Neuron (in vitro differentiated cells): ENCODE measurements at regions not wholly inside any gene's neighbourhood (a gene's known extent, or its start where the extent isn't known, plus 50 kb on each side); places are given as distances from the start of the nearest gene placed in this dataset.

Experiments
- H2AFZ ChIP-seq: one replicate; pipeline ENCODE4 v1.6.1; 2013; ENCODE audit warnings: low read depth, mild to moderate bottlenecking, inconsistent platforms, low read length, moderate library complexity
- H3K27me3 ChIP-seq: one replicate; pipeline ENCODE4 v1.6.1; 2013; ENCODE audit warnings: low read length; ENCODE audit not compliant: insufficient read depth
- H3K36me3 ChIP-seq: one replicate; pipeline ENCODE4 v1.6.1; 2013; ENCODE audit warnings: low read length; ENCODE audit not compliant: insufficient read depth
- H3K4me1 ChIP-seq: one replicate; pipeline ENCODE4 v1.6.1; 2013; ENCODE audit warnings: low read length; ENCODE audit not compliant: insufficient read depth
- H3K4me3 ChIP-seq: 2 replicates; pipeline ENCODE4 v1.5.1; 2013; ENCODE audit warnings: mild to moderate bottlenecking, low read length, moderate library complexity
- H3K9me3 ChIP-seq: one replicate; pipeline ENCODE4 v1.6.1; 2013; ENCODE audit warnings: low read length

DNA sequence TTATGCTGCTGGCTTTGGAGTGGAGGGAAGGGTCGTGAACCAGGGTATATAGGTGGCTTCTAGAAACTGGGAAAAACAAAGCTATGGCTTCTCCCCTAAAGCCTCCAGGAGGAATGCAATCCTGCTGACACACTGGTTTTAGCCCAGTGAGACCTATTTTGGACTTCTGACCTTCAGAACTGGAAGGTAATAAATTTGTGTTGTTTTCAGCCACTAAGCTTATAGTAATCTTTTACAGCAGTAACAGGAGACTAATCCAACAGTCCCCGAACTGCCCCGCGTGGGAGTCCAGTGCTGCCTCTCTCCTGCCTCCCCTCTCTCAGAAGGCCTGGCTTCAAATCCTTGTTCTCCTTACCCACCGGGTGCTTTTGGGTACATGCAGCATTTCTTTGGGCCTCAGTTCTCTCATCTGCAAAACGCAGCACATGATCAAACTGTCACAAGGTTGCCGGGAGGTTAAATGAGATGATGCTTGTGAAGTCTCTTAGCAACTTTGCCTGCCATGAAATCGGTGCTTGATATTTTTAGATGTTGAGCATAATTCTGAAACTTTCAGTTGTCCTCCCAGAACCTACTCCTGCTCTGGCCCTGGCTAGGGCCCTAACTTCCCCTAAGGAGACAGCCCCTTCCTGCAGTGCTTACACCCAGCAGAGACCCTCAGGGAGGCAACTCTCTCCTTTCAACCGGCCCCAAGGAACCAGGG lies 127.3 kb upstream of the BOD1 start:
- Histone ChIP-seq H3K4me1 (peaks cover 15% of the 10 kb centered on the region), H2AFZ (no peak overlapping the region), H3K27me3 (no peaks in the 10 kb centered on the region), H3K9me3 (no peaks in the 10 kb centered on the region), H3K4me3 (no peak overlapping the region), H3K36me3 (no peaks in the 10 kb centered on the region)

DNA sequence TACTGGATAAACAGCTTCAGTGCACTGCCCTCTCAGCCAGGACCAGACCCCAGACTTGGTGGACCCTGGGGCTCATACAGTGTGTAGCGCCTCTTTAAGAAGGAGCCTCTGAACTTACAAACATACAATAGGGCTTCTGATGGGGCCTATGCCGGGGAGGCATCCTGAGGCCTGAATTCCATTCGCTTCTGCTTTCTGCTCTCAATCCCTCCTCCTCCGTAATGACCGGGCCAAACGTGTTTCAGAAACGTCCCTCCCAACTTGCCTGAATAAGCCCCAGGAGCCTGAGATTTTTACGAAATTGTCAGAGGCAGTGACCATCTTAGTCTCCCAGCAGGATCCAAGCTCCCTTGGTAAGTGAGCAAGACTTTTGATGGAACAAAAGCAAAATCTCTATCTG lies 128.1 kb upstream of the BOD1 start:
- Histone ChIP-seq H3K4me1 (peaks cover 15% of the 10 kb centered on the region), H2AFZ (no peak overlapping the region), H3K36me3 (no peaks in the 10 kb centered on the region), H3K4me3 (no peak overlapping the region), H3K9me3 (no peaks in the 10 kb centered on the region), H3K27me3 (no peaks in the 10 kb centered on the region)

DNA sequence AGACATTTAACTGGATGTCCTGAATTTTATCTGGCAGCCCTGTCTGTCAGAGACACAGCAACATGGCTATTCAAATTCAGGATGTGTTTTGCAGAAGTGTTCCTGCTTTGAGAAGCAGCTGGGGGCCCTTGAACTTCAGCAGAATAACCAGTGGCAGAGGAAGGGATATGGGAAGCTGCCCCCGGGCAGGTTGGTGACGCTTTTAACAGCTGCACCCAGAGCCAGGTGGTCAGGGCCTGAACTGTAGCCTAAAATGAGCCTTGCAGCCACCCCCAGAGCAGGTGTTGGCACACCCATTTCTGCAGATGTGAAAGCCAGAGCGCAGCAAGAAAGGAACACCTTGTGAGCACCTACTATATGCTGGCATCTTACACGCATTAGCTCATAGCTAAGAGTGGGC lies 128.7 kb upstream of the BOD1 start:
- no peaks in the 10 kb centered on the region for H3K36me3 ChIP-seq
- no peak overlapping the region for H2AFZ ChIP-seq
- no peaks in the 10 kb centered on the region for H3K27me3 ChIP-seq
- H3K4me3 ChIP-seq: no peak overlapping the region
- H3K9me3 ChIP-seq: no peaks in the 10 kb centered on the region
- H3K4me1 ChIP-seq: peaks cover 15% of the 10 kb centered on the region

DNA sequence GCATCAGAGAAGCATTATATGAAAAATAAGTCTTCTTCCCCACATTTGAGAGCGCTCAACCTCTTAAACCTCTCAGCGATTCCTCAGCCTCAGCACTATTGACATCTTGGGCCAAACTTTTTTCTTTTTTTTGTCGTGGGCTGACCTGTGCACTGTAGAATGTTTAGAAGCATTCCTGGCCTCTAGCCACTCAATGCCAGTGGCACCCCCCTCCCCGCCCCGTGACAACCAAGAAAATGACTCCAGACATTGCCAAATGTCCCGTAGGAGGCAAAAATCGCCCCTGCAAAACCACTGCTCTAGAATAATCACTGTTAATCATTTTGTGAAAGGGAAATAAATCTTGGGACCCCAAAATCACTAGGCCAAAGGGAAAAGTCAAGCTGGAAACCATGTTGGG lies 129.1 kb upstream of the BOD1 start:
- Histone ChIP-seq H3K4me1 (peaks cover 15% of the 10 kb centered on the region), H2AFZ (no peak overlapping the region), H3K4me3 (no peak overlapping the region), H3K36me3 (no peaks in the 10 kb centered on the region), H3K9me3 (no peaks in the 10 kb centered on the region), H3K27me3 (no peaks in the 10 kb centered on the region)

GRCh38 chr5:173746047-173746646 lies 129.7 kb upstream of the BOD1 start:
- Histone ChIP-seq H3K27me3 (no peaks in the 10 kb centered on the region), H2AFZ (no peak overlapping the region), H3K4me3 (no peak overlapping the region), H3K36me3 (no peaks in the 10 kb centered on the region), H3K9me3 (no peaks in the 10 kb centered on the region), H3K4me1 (peaks cover 15% of the 10 kb centered on the region)

DNA sequence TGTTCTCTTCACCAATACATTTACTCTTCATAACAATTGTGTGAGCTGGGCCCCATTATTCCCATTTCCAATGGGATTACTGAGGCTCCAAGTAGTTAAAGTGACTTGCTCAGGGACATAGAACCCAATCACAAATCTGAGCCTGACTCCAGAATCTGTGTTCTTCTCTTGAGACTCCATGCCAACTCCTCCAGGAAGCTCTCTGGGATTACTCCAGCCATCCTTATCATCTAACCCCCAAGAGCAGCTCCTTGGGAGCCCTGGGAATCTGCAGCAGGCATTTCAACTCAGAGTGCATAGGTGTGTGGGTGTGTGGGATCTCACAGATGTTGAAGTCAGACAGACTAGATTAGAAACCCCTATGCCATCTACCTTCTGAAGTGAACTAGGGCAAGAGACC lies 131.4 kb upstream of the BOD1 start:
- H3K4me1 ChIP-seq: peaks cover 15% of the 10 kb centered on the region
- no peaks in the 10 kb centered on the region for H3K9me3 ChIP-seq
- no peak overlapping the region for H2AFZ ChIP-seq
- no peaks in the 10 kb centered on the region for H3K36me3 ChIP-seq
- H3K4me3 ChIP-seq: no peak overlapping the region
- H3K27me3 ChIP-seq: no peaks in the 10 kb centered on the region

- Histone ChIP-seq H3K36me3 (no peaks in the 10 kb centered on the region), H2AFZ (no peak overlapping the region), H3K9me3 (no peaks in the 10 kb centered on the region), H3K4me1 (peaks cover 5% of the 10 kb centered on the region), H3K27me3 (no peaks in the 10 kb centered on the region), H3K4me3 (no peak overlapping the region)
Observed at GRCh38 chr5:173750538-173751265, 134.3 kb upstream of the BOD1 start.

- Histone ChIP-seq H2AFZ (no peak overlapping the region), H3K9me3 (no peaks in the 10 kb centered on the region), H3K4me3 (no peak overlapping the region), H3K36me3 (no peaks in the 10 kb centered on the region), H3K27me3 (no peaks in the 10 kb centered on the region), H3K4me1 (peaks cover 2% of the 10 kb centered on the region)
Observed at GRCh38 chr5:173751266-173751600, 134.8 kb upstream of the BOD1 start.

- no peak overlapping the region for H3K4me3 ChIP-seq
- no peaks in the 10 kb centered on the region for H3K27me3 ChIP-seq
- H3K4me1 ChIP-seq: peaks cover 2% of the 10 kb centered on the region
- H2AFZ ChIP-seq: no peak overlapping the region
- no peaks in the 10 kb centered on the region for H3K9me3 ChIP-seq
- no peaks in the 10 kb centered on the region for H3K36me3 ChIP-seq
Observed at GRCh38 chr5:173752653-173753052, 135.5 kb upstream of the CPEB4 start.

- Histone ChIP-seq H3K4me1 (peaks cover 2% of the 10 kb centered on the region), H3K9me3 (no peaks in the 10 kb centered on the region), H3K4me3 (no peak overlapping the region), H3K36me3 (no peaks in the 10 kb centered on the region), H3K27me3 (no peaks in the 10 kb centered on the region), H2AFZ (no peak overlapping the region)
Observed at GRCh38 chr5:173753307-173754168, 134.6 kb upstream of the CPEB4 start.

DNA sequence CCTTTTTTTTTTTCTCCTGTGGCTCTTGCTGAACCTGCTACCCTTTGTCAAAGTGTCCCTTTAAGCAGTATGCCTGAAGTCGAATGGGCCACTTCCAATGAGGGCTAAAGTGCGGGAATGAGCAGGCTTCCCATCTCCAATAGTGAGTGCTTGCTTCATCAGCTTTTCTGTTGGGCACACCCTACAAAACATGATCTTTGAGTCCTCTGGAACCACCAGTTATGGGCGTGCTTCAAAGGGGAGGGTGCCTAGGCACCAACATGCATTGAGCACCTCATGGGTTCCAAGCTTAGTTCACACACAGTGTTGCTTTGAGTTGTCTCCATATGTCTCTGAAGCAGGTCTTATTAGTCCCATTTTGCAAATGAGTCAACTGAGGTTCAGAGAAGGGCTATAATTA lies 132.8 kb upstream of the CPEB4 start:
- Histone ChIP-seq H3K9me3 (no peaks in the 10 kb centered on the region), H3K36me3 (no peaks in the 10 kb centered on the region), H3K4me3 (no peak overlapping the region), H3K27me3 (no peaks in the 10 kb centered on the region), H3K4me1 (peaks cover 2% of the 10 kb centered on the region), H2AFZ (no peak overlapping the region)

DNA sequence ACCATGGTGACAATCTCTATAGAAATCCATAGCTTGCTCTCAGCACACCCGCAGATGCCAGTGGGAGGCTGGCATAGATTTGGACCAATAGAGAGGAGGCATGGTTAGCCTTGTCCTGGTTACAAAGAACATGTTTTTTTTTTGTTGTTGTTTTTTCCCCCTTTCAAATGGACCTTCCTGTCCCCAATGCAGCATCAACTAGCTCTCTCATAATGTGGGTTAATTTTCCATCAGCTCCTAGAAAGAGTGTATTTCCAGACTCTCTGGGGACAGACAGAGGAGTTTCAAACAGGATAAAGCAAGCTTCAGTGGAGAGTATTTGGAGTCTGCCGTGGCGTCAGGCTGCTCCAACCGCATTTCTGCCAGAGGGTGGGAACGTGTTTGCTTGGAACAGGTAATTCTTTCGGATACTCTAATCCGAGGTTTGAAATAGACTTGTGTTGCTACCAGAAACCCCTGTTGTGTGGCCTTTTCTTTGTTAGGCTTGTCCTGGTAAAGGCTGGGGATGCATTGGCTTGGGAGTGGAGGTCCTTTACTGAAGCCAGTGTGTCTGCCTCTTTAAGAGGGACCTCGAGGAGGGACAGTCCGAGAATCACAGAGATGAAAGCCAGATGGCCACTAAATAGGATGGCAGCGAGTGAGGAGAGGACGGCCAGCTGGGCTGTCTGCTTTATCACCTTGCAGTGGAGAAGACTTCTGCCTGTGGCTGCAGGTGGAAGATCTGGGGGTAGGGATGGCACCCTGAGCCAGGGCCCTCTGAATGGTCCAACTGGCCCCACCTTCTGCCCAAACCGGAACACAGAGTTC lies 130.5 kb upstream of the CPEB4 start:
- Histone ChIP-seq H3K4me1 (peaks cover 2% of the 10 kb centered on the region), H3K36me3 (no peaks in the 10 kb centered on the region), H3K27me3 (no peaks in the 10 kb centered on the region), H3K9me3 (no peaks in the 10 kb centered on the region), H3K4me3 (no peak overlapping the region), H2AFZ (no peak overlapping the region)
